ENCODE measurements at regions not wholly inside any gene's neighbourhood (a gene's known extent, or its start where the extent isn't known, plus 50 kb on each side); places are given as distances from the start of the nearest gene placed in this dataset.

DNA sequence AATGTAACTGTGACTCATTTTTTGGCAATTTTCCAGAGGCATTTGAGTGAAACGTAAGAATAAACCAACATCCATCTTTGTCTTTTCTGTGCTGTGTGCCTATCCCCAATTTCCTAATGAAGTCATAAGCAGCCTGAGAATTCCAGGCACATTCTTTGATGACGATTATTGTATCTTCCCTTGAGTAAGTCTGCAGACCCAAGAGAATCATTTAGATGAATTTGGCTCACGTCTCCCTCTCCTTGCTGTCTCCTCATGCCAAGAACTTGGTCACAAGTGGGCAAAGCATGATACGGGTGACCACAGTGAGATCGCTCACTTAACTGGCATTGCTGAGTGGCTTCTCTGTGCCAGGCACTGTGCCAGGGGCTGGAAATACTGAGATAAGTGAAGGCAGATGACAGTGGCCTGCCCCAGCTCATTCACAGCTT, 384.5 kb upstream of the IL12A start:
- TF ChIP-seq, protein P1, sequence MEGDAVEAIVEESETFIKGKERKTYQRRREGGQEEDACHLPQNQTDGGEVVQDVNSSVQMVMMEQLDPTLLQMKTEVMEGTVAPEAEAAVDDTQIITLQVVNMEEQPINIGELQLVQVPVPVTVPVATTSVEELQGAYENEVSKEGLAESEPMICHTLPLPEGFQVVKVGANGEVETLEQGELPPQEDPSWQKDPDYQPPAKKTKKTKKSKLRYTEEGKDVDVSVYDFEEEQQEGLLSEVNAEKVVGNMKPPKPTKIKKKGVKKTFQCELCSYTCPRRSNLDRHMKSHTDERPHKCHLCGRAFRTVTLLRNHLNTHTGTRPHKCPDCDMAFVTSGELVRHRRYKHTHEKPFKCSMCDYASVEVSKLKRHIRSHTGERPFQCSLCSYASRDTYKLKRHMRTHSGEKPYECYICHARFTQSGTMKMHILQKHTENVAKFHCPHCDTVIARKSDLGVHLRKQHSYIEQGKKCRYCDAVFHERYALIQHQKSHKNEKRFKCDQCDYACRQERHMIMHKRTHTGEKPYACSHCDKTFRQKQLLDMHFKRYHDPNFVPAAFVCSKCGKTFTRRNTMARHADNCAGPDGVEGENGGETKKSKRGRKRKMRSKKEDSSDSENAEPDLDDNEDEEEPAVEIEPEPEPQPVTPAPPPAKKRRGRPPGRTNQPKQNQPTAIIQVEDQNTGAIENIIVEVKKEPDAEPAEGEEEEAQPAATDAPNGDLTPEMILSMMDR (conservative IDR thresholded peaks at IDR 0.05), result no peak

DNA sequence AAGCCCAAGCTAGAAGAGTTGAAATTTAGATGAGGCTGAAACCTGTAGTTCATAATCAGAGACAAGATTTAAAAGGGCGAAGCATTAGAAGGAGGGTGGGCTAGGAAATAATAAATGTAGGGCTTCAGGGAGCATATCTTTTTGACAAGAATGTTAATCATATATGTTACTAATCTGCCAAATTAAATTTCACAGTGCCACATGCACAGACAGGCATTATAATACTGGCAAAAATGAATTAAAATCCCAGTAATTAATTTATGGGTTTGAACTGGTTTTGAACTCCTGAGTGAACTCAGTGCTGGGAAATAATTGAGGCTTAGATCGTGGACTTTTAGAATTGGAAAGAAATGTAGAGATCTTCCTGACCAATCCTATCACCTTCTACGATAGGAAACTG, 383.5 kb upstream of the IL12A start:
- Mint-ChIP-seq H3K36me3 (ENCODE audit: low read depth) (no peaks in the 10 kb centered on the region), H3K4me1 (no peaks in the 10 kb centered on the region), H3K27me3 (ENCODE audit: insufficient read depth) (peaks cover 3% of the 10 kb centered on the region), H3K4me3 (no peak overlapping the region), H3K9me3 (peaks cover 2% of the 10 kb centered on the region), H3K27ac (no peak overlapping the region)
- 95 to 100% methylated on average over 1 to 3 of the region's 3 CpGs for WGBS, 2 experiments (ENCODE audit: insufficient coverage in 1 of 2, insufficient read length in 1 of 2)
- no peak overlapping the region for H3K9ac ChIP-seq (ENCODE audit: extremely low read depth, low read length, poor library complexity, severe bottlenecking)
- H3K4me1 ChIP-seq (ENCODE audit: control insufficient read depth, insufficient read depth, low read length), result no peaks in the 10 kb centered on the region
- no peaks in the 10 kb centered on the region for H3K27me3 ChIP-seq (ENCODE audit: control insufficient read depth, insufficient read depth, low read length, poor library complexity, severe bottlenecking)
- peaks cover under 1% of the 10 kb centered on the region for H3K9me3 ChIP-seq (ENCODE audit: control insufficient read depth, low read length)
- no peak overlapping the region for H3K4me3 ChIP-seq (ENCODE audit: low read length)
- no peaks in the 10 kb centered on the region for H3K36me3 ChIP-seq (ENCODE audit: control insufficient read depth, insufficient read depth, low read length)
- TF ChIP-seq, protein P1 (conservative IDR thresholded peaks at IDR 0.05), result no peak
- DNase-seq, result no peak
- H3K27ac ChIP-seq (ENCODE audit: low read depth, low read length), result no peak overlapping the region

More for the DNA sequence above, 384.5 kb upstream of the IL12A start:
- Histone ChIP-seq H3K4me1 (ENCODE audit: control insufficient read depth, insufficient read depth, low read length) (no peaks in the 10 kb centered on the region), H3K4me3 (ENCODE audit: low read length) (no peak overlapping the region), H3K9ac (ENCODE audit: extremely low read depth, low read length, poor library complexity, severe bottlenecking) (no peak overlapping the region), H3K27ac (ENCODE audit: low read depth, low read length) (no peak overlapping the region), H3K27me3 (ENCODE audit: control insufficient read depth, insufficient read depth, low read length, poor library complexity, severe bottlenecking) (no peaks in the 10 kb centered on the region), H3K9me3 (ENCODE audit: control insufficient read depth, low read length) (peaks cover 6% of the 10 kb centered on the region), H3K36me3 (ENCODE audit: control insufficient read depth, insufficient read depth, low read length) (no peaks in the 10 kb centered on the region)
- no peak overlapping the region for H3K4me3 Mint-ChIP-seq
- WGBS, 2 experiments (ENCODE audit: insufficient coverage in 1 of 2, insufficient read length in 1 of 2), result 90 to 91% methylated on average over 3 to 5 of the region's 5 CpGs
- peaks cover 5% of the 10 kb centered on the region for H3K27me3 Mint-ChIP-seq (ENCODE audit: insufficient read depth)
- H3K27ac Mint-ChIP-seq, result no peak overlapping the region
- DNase-seq, result no peak
- no peaks in the 10 kb centered on the region for H3K36me3 Mint-ChIP-seq (ENCODE audit: low read depth)
- H3K9me3 Mint-ChIP-seq, result peaks cover 8% of the 10 kb centered on the region
- H3K4me1 Mint-ChIP-seq, result no peaks in the 10 kb centered on the region

DNA sequence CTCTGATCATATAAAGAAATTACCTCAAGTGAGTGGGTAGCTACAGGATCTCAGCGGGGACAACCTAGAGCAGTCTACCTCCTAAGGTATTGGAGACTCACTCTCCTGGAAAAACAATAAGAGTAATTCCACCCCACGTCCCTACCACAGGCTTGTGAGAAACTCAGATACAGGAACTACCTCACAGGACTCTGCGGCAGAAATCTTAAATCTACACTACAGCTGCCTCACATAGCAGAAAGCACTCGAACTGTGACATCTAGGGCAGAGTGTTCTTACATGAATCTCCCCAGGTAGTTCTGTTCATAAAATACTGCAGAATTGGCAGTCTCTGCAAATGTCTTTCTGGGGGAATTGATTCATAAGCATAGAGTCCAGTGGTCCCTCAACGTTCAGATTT, 382.9 kb upstream of the IL12A start:
- H3K27ac Mint-ChIP-seq, result no peak overlapping the region
- Histone ChIP-seq H3K9ac (ENCODE audit: extremely low read depth, low read length, poor library complexity, severe bottlenecking) (no peak overlapping the region), H3K27ac (ENCODE audit: low read depth, low read length) (no peak overlapping the region), H3K9me3 (ENCODE audit: control insufficient read depth, low read length) (no peaks in the 10 kb centered on the region), H3K36me3 (ENCODE audit: control insufficient read depth, insufficient read depth, low read length) (no peaks in the 10 kb centered on the region), H3K27me3 (ENCODE audit: control insufficient read depth, insufficient read depth, low read length, poor library complexity, severe bottlenecking) (no peaks in the 10 kb centered on the region), H3K4me1 (ENCODE audit: control insufficient read depth, insufficient read depth, low read length) (no peaks in the 10 kb centered on the region), H3K4me3 (ENCODE audit: low read length) (no peak overlapping the region)
- H3K36me3 Mint-ChIP-seq (ENCODE audit: low read depth), result no peaks in the 10 kb centered on the region
- H3K9me3 Mint-ChIP-seq, result no peaks in the 10 kb centered on the region
- no peaks in the 10 kb centered on the region for H3K4me1 Mint-ChIP-seq
- no peak for DNase-seq
- no peak overlapping the region for H3K4me3 Mint-ChIP-seq
- peaks cover 3% of the 10 kb centered on the region for H3K27me3 Mint-ChIP-seq (ENCODE audit: insufficient read depth)
- TF ChIP-seq, protein P1 (conservative IDR thresholded peaks at IDR 0.05), result no peak
- WGBS, 2 experiments (ENCODE audit: insufficient coverage in 1 of 2, insufficient read length in 1 of 2), result 86 to 90% methylated on average over 5 of the region's 5 CpGs

Data from endodermal cell (in vitro differentiated cells).